PC-3 (cell line): ENCODE measurements at regions not wholly inside any gene's neighbourhood (a gene's known extent, or its start where the extent isn't known, plus 50 kb on each side); places are given as distances from the start of the nearest gene placed in this dataset.
A peak's percentile ranks its signal among the peaks of the same experiment; 100 is the strongest.

Source experiments
- CTCF ChIP-seq: fragments of 300-600 bp; sonication (generic); conservative IDR thresholded peaks from 2 replicates; pipeline ENCODE4 v1.5.1; 2017; ENCODE audit warnings: antibody characterized with exemption, low read depth, mild to moderate bottlenecking, low read length
- EZH2phosphoT487 ChIP-seq: fragments of 300-600 bp; sonication (generic); IDR thresholded peaks from 2 replicates; pipeline ENCODE4 v1.6.1; 2018; ENCODE audit warnings: mild to moderate bottlenecking, antibody characterized with exemption, low read length, borderline replicate concordance

DNA sequence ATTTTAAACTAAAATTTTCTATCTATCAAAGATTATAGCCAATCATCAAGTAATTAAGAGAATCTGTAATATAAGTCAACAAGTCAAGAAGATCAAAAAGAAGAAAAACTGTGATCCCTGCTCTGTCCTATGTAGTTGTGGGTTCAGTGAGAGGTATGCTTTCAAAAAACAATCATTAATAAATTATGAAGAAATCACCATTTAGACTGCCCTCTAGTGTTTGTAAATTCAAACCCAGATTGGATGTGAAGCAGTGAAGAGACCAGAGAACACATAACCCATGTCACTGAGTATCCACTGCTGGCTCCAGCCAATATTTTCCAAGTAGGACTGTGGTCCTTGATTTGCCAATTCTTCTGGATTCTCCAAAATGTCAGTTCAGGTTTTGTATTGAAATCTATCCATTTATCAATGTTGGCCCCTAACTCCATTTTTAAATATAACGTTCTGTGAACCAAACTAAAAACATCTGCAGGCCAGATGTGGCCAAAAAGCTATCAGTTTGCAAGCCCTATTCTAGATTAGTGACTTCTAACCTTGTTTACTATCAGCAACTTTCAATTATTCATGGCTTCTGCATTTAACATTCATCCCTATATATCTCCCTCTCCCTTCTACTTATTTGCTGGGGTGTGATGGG, 467.5 kb upstream of the CXADR start:
- peak; percentile 60 for TF ChIP-seq CTCF
- TF ChIP-seq EZH2phosphoT487 = no peak
